Nephron progenitor cell (in vitro differentiated cells): ENCODE measurements at regions not wholly inside any gene's neighbourhood (a gene's known extent, or its start where the extent isn't known, plus 50 kb on each side); places are given as distances from the start of the nearest gene placed in this dataset.
A peak's percentile ranks its signal among the peaks of the same experiment; 100 is the strongest.

Experiments
- DNase-seq: peaks from one replicate; pipeline ENCODE4 v3.0.0; 2021
- H3K27ac Mint-ChIP-seq: 2 replicates; pipeline ENCODE4 v1.8.0; 2021; ENCODE audit warnings: mild to moderate bottlenecking, moderate library complexity, mixed read lengths
- H3K27me3 Mint-ChIP-seq: 2 replicates; pipeline ENCODE4 v1.8.0; 2021; ENCODE audit warnings: mild to moderate bottlenecking, low read depth, mixed read lengths; ENCODE audit not compliant: poor library complexity
- H3K36me3 Mint-ChIP-seq: 2 replicates; pipeline ENCODE4 v1.8.0; 2021; ENCODE audit warnings: low read depth, mixed read lengths
- H3K4me1 Mint-ChIP-seq: 2 replicates; pipeline ENCODE4 v1.8.0; 2021; ENCODE audit warnings: mixed read lengths
- H3K4me3 Mint-ChIP-seq: 2 replicates; pipeline ENCODE4 v1.8.0; 2021; ENCODE audit warnings: mild to moderate bottlenecking, moderate library complexity, mixed read lengths
- H3K9me3 Mint-ChIP-seq: 2 replicates; pipeline ENCODE4 v1.8.0; 2021; ENCODE audit warnings: mild to moderate bottlenecking, moderate library complexity, mixed read lengths
- TF ChIP-seq, protein P1 (sequence below): fragments of 200-600 bp; sonication (generic); IDR thresholded peaks from 2 replicates; pipeline ENCODE4 v1.5.0; 2021; ENCODE audit warnings: antibody characterized with exemption

DNA sequence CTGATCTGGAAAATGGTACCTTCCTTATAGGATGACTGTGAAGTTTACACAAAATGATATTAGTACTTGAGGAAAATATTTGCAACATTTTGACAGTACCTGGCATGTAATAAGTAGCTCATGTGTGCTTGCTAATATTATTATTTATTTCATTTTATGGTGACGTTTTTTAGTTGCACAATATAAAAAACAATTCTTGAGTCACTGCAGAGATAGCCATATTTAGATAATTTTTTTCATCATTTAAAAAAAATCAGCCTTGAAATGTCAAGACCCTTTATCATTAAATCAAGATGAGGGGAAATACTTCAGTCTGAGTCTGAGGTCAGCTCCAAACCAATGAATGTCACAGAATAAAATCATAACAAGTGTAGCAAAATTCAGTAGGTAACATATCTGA is 196.8 kb upstream of the RUNX1 start:
- no peak for DNase-seq
- TF ChIP-seq, protein P1, sequence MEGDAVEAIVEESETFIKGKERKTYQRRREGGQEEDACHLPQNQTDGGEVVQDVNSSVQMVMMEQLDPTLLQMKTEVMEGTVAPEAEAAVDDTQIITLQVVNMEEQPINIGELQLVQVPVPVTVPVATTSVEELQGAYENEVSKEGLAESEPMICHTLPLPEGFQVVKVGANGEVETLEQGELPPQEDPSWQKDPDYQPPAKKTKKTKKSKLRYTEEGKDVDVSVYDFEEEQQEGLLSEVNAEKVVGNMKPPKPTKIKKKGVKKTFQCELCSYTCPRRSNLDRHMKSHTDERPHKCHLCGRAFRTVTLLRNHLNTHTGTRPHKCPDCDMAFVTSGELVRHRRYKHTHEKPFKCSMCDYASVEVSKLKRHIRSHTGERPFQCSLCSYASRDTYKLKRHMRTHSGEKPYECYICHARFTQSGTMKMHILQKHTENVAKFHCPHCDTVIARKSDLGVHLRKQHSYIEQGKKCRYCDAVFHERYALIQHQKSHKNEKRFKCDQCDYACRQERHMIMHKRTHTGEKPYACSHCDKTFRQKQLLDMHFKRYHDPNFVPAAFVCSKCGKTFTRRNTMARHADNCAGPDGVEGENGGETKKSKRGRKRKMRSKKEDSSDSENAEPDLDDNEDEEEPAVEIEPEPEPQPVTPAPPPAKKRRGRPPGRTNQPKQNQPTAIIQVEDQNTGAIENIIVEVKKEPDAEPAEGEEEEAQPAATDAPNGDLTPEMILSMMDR = no peak
- Mint-ChIP-seq H3K9me3 (peaks cover 18% of the 10 kb centered on the region), H3K4me1 (no peaks in the 10 kb centered on the region), H3K36me3 (no peaks in the 10 kb centered on the region), H3K27me3 (peaks cover 8% of the 10 kb centered on the region), H3K27ac (no peak overlapping the region), H3K4me3 (no peak overlapping the region)

DNA sequence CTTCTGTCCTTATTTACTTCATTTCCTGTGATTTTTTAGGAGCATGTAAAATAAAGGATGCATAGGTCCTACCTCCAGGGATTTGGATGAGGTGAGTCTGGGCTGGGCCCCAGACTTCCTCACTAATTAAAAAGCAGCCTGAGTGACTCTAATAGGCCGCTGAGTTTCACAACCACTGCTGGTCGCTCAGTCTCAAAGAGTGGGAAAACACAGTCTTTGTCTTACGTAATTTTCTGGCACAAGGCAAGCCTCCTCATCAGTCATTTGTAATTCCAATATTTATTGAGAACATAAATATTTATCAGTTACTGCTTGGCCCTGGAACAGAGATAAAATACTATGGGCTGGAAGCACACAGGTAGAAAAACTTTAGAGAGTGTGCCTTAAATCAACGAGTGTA is 195.4 kb upstream of the RUNX1 start:
- H3K27me3 Mint-ChIP-seq = peaks cover 8% of the 10 kb centered on the region
- peaks cover 9% of the 10 kb centered on the region for H3K4me1 Mint-ChIP-seq
- TF ChIP-seq, protein P1 = no peak
- no peaks in the 10 kb centered on the region for H3K36me3 Mint-ChIP-seq
- no peak overlapping the region for H3K4me3 Mint-ChIP-seq
- H3K27ac Mint-ChIP-seq = no peak overlapping the region
- H3K9me3 Mint-ChIP-seq = peaks cover 7% of the 10 kb centered on the region
- DNase-seq = no peak

DNA sequence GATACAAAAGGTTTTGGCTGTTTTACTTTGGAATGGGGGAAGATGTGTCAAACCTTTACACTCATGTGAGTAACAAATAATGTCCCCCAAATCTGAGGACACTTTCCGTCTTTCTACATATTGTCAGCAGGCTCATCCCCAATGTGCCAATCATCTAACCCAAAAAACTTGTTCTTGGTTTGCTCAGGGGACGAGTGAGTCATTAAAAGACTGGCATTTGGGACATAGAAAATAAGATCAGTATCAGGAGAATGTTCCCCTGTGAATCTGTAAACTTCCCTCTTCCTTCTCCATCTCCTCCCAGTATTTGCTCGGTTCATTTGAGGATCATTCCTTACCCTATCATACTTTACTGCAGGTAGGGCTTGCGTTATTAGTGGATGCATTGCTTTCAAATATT is 194.1 kb upstream of the RUNX1 start:
- H3K36me3 Mint-ChIP-seq = no peaks in the 10 kb centered on the region
- no peak overlapping the region for H3K4me3 Mint-ChIP-seq
- H3K9me3 Mint-ChIP-seq = peaks cover 3% of the 10 kb centered on the region
- H3K4me1 Mint-ChIP-seq = peaks cover 13% of the 10 kb centered on the region
- DNase-seq = no peak
- TF ChIP-seq, protein P1 = no peak
- H3K27me3 Mint-ChIP-seq = peaks cover 8% of the 10 kb centered on the region
- no peak overlapping the region for H3K27ac Mint-ChIP-seq

DNA sequence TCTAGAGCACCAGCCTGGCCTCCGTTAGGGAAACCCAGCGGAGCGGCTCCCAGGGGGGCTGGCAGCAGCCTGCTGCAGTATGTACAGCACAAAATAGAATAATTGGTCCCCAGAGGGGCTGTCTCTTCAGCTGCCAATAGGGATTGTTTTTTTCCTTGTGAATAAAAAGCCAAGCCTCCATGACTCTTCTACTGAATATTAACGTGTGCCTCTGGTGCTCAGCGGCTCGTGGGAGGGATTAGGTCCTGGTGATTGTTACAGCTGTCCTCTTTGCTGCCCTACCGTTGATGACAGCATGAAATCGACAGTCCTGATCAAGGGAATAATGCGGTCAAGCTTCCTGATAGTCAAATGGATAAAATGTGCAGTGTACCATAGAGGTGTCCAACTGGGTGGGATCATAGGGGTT is 190.7 kb upstream of the RUNX1 start:
- H3K4me3 Mint-ChIP-seq = no peak overlapping the region
- H3K36me3 Mint-ChIP-seq = no peaks in the 10 kb centered on the region
- TF ChIP-seq, protein P1 = no peak
- peak; percentile 43 for DNase-seq
- H3K27ac Mint-ChIP-seq = no peak overlapping the region
- peaks cover 12% of the 10 kb centered on the region for H3K27me3 Mint-ChIP-seq
- peaks cover 13% of the 10 kb centered on the region for H3K4me1 Mint-ChIP-seq
- H3K9me3 Mint-ChIP-seq = peaks cover 23% of the 10 kb centered on the region

DNA sequence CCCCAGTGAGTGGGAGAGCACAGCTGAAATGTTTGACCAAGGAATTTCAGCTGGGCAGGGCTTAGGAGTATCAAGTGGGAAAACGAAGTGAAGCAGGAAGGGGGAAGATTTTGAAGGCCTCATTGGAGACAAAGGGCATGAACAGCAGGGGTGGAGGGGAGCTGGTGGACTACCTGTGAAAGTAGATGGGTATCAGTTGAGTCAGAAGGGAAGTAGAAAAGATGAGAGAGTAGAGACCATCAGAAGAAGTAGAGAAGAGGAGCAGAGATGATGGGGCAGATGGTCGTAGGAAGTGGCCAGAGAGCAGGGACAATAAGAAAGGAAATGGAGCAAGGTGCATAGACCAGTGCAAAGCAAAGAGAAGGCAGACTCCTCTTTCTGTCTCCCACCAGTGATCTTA is 189.0 kb upstream of the RUNX1 start:
- H3K9me3 Mint-ChIP-seq = peaks cover 23% of the 10 kb centered on the region
- DNase-seq = no peak
- H3K4me1 Mint-ChIP-seq = peaks cover 13% of the 10 kb centered on the region
- no peak overlapping the region for H3K4me3 Mint-ChIP-seq
- H3K27ac Mint-ChIP-seq = no peak overlapping the region
- no peaks in the 10 kb centered on the region for H3K36me3 Mint-ChIP-seq
- TF ChIP-seq, protein P1 = no peak
- H3K27me3 Mint-ChIP-seq = peaks cover 12% of the 10 kb centered on the region

DNA sequence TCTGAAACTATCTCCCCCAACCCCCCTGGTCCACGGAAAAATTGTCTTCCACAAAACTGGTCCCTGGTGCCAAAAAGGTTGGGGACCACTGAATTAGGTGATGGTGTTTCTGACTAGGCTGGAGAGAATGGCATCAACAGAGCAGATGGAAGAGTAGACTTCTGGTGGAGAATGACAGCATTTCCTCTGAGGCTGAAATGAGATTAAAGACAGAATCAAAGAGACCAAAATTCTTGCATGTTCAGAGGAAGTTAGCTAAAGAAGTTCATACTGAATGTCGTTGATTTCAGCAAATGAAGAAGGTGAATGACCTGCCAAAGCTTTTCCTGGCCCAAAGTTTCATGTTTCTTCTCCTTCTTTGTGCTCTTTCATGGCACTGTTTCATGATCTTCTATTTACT is 188.2 kb upstream of the RUNX1 start:
- TF ChIP-seq, protein P1 = no peak
- peaks cover 23% of the 10 kb centered on the region for H3K9me3 Mint-ChIP-seq
- no peak for DNase-seq
- H3K36me3 Mint-ChIP-seq = no peaks in the 10 kb centered on the region
- H3K27ac Mint-ChIP-seq = no peak overlapping the region
- H3K4me3 Mint-ChIP-seq = no peak overlapping the region
- H3K27me3 Mint-ChIP-seq = peaks cover 12% of the 10 kb centered on the region
- H3K4me1 Mint-ChIP-seq = peaks cover 17% of the 10 kb centered on the region
